ENCODE measurements at regions not wholly inside any gene's neighbourhood (a gene's known extent, or its start where the extent isn't known, plus 50 kb on each side); places are given as distances from the start of the nearest gene placed in this dataset.
"Not testable (repeated sequence)": the region's sequence is repeated elsewhere in the genome, so short reads cannot be mapped to it uniquely, and the experiment has no call there.

DNA sequence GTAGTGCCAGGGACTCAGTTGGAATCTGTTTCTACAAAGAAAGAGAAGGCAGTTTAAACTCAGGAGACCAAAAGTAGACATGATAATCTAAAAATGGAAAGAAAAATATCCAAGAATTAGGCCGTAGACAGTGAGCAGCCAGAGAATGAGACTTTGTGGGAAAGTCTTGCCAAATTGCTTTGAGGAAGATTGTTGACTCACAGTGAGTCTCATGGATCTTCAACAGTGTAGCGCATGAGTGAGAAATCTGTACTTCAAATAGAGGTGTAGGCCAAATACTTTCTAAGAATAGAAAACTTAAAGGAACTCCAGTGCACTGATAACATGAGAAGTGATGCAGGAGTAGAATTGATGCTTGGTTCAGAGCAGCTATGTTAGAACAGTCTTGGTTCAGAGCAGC, 284.5 kb downstream of the HTR1B start:
- no peak for DNase-seq (ENCODE audit: low spot score)

DNA sequence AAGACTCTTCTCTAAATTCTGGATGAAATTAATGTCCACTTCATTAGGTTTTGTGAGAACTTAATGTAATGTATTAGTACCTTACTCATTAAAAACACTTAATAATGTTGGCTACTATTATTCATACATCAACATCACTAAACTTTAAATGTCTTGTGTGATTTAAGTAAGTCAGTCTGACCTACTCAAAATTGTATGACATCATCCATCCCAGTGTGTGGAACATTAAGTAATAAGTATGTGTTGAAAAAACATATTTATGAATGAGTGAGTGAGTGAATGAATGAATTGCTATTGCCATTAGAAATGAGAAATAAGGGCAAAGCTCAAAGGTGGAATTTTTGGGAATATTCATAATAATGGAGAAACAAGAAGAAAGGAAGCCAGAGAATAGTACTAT, 285.8 kb downstream of the HTR1B start:
- DNase-seq (ENCODE audit: low spot score) = no peak

DNA sequence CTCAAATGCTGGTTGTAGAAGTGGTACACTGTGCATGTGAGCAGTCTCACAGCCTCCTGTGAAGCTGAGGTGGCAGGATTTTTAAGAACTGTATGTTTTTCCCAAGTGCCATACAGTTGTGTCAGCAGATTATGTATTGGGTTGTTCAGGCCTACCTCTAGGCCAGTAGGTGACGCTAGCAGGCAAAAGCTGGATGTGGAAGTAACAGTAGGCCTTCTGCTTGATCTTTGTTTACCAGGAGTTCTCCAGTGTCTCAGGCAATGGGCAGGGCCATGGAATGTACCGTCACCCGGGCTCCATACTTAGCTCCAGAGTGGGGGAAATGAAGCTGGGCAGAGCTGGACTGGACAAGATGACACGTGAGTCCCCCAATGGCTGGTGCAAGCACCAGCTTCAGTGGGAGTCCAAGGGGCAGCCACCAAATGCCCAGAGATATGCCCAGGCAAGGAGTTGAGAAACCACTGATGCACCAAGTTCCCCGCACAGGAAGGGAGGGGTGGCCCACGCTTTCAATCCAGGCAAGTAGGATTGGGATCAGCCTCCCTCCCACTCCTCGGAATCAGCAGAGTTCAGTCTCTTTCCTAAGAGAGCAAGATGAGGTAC, 289.7 kb downstream of the HTR1B start:
- DNase-seq (ENCODE audit: low spot score) = no peak

DNA sequence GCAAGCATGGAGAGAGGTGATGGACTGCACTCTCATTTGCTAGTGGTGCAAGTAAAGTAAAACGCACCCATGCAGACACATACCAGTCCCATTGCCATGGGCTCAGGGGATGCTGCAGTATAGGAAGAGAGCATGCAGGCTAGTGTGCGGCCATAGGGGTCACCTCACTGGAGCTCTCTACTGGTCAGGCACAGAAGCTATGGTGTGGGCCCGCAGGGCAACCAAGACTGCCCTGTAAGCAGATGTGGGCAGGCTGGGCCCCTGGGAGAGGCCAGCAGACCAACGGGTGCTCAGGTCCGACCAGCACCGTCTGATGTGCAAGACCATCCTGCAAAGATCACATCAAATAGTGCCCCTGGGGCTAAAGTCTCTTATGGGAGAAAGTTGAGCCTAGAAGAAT, 290.7 kb downstream of the HTR1B start:
- no peak for DNase-seq (ENCODE audit: low spot score)

DNA sequence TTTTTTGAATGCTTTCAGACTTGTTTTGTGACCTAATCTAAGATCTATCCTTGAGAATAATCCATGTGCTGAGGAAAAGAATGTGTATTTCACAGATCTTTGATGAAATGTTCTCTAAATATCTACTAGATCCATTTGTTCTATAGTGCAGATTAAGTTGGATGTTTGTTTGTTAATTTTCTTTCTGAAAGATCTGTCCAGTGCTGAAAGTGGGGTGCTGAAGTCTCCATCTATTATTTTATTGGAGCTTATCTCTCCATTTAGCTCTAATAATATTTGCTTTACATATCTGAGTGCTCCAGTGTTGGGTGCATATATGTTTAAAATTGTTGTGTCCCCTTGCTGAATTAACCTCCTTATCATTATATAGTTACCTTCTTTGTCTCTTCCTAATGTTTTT, 303.6 kb downstream of the HTR1B start:
- DNase-seq (ENCODE audit: low spot score) = no peak

DNA sequence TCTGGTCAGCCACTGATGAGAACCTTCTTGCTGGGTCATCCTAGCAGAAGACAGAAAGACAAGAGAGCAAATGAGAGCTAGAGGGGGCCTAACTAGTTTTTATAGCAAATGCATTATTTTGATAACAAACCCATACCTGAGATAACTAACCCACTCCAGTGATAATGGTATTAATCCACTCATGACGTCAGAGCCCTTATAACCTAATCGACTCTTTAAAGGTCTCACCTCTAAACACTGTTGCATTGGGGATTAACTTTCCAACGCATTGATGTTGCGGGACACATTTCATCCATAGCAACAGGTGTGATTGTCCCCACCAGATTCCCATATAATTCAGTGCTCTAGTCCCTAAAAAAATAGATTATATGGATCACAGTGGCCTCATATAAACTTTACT, 312.1 kb downstream of the HTR1B start:
- no peak for DNase-seq (ENCODE audit: low spot score)

DNA sequence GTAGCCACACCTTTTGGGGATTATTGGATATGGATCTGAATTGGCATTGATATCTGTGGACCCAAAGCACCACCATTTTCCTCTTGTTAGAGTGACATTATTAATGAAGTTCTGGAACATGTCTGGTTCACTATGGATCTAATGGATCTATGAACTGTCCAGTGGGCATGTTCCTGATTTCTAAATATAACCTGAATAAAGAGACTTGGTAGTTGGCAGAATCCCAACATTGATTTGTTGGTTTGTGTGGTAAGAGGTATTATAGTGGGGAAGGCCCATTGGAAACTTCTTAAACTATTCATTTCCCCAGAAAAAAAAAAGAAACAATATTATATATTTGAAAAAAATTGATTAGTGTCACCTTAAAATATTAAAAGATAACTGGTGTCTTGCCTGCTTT, 312.6 kb downstream of the HTR1B start:
- DNase-seq (ENCODE audit: low spot score) = no peak

DNA sequence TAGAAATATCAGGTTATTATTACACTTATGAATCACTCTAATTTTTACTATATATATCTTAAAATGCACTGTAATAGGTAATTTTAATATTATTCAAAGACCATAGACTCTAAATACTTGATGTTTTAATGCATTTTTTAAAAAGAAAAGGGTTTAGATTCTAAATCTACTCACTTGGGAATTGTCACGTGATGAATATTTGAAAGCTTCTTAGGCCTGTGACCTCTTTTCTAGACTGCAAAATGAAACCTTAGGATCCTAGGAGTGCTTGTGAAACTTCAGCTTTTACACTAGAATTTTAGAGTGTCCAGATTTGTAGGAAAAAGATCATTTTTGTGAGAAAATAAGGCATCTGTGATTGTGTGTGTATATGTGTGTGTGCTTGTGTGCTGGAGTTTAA, 318.0 kb downstream of the HTR1B start:
- no peak for DNase-seq (ENCODE audit: low spot score)

DNA sequence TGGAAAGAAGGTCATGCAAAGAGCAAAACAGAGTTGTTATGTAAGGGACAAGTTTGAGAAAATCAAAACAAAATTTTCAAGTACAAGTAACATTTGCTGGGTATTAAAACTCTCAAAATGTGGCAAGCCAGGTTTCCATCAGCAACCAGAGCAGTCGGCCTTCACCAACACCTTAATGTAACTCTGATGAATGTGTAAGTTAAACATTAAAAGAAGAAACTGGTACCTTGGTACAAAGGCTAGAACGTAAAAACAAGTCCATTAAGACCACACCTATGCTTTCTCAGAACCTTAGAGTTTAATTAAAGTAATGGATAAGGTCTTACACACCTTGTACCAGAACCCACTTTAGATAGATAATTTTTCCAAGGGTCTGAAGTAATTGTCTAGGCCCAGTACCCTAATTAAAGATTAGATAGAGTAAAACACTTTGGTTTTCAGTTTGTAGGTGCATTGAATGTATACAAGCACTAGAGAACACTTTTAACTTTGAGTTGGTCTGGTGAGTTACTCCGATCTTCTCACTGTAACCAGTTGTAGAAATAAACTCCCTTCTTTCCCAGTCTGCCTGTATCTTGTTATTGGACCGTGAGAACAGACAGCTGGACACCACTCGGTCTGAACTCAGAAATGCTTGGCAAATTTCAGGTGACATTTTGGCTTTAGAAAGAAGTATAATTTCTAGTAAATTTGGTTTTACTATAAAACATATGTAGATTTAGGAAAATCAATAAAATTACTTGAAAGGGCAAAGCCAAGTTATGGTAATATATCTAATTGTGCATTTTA, 319.4 kb downstream of the HTR1B start:
- no peak for DNase-seq (ENCODE audit: low spot score)

DNA sequence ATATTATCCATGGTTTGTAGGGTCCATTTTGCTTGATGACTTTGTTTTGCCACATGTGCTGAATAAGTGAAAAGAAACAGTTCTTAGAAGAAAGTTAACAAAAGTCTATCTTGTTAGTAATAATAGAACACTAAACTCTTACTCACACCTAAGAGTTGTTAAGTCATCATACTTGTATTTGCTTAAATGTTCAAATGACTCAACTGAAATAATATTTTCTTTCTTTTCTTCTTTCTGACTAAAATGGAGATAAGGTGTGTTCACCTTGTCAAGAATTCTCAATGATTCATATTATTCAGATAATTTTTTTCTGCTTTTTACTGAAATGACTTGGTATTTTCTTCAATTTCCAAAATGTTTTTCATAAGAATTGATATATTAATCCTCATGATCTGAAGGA, 327.2 kb downstream of the HTR1B start:
- DNase-seq (ENCODE audit: low spot score) = no peak

DNA sequence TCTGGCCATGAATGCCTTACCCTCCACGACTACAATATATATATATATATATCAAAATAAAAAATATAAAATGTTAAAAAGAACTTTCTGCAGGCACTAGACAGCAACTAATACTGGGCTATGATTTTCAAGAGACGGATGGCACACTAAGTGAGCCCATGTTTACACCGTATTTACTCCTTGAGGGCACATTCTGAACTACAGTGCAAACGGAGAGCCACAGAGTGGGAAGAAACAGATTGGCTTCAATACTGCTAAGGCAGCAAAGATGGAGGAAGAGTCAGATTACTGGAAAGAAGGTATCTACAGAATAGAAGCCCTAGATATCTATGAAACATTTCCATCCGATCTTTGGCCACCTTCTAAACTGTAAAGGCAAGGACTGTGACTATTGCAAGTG, 330.3 kb downstream of the HTR1B start:
- no peak for DNase-seq (ENCODE audit: low spot score)

DNA sequence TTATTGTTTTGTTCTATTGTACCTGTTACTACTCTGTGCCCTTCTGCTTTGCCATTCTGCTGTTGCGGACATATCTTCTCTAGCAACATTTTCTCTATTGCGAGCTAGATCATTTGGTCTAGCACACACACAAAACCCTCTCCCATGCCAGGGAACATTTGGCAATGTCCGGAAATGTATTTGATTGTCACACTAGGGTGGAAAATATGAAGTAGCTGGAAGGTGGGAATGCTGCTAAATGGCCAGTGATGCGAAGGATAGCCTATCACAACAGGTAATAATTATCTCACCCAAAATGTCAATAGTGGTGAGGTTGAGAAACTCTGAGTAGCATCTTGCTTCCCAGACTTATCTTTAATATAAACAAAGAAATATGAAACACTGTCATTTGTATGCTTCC, 331.9 kb downstream of the HTR1B start:
- no peak for DNase-seq (ENCODE audit: low spot score)

DNA sequence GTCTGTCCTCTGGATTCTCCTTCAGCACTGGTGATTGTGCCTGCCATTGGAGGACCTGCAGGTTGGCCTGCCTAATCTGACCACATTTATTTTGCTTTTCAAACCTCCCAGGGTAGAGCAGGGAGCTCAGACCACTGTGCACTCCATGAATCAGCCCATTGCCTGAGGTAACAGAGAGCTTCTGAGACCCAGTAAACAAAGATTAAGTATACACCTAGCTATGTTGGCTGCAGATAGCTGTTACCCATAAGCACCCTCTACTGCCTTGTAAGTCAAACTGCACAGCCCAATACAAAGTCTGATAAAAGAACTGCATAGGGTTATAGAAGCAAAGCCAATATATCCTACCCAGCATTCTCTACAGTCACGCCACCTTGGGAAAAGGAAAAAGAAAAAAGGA, 338.7 kb downstream of the HTR1B start:
- no peak for DNase-seq (ENCODE audit: low spot score)

DNA sequence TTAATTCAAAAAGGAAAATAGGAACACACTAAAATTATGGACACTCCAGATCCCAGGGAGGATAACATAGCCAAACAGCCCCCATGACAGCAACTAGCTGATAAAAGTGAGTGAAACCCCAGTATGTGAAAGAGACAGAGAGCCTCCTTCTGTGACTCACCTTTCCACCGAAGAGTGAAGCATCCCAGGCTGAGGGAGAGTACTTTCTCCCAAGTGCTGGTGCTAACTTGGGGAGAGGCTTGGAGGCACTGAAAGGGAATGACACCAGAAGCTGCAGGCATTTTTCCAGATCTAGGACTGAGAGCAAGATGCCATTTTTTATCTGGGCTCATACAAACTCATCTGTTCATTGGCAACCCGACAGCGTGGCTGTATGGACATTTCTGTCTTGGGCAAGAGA, 339.8 kb downstream of the HTR1B start:
- DNase-seq (ENCODE audit: low spot score) = no peak

DNA sequence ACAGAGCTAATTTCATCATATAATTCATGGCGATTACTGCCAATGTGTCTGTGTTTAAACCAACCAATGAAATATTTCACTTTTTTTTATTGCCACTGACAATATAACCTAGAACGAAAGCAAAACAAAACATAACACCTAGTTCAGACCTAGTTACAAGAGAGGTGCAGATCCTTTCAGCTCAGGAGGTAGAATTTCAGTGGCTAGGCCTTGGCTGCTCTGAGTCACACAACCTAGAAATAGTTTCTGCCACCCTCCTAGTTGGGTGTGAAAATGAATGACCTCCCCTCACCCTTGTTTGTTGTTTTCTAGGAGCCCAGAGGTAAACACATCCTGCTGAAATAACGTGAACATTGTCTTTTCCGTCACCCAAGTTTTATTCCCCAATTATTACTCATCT, 356.3 kb downstream of the HTR1B start:
- DNase-seq (ENCODE audit: low spot score) = no peak

DNA sequence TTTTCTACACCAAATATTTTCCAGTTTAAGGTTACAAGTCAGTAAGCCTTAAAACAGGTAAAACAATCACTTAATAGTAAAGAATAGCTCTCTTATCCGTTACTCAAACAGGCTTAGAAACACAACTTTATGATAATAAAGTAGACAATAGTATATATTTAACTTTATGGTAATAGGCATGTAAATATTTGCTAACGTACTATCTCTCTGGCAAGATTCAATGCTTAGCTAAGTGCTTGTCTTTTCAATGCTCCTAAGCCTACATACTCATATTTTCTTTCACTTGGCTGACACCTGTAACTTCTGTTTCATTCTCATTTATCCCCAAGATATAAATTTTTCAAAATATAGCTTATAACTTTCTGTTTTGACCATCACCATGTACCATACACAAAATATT, 358.2 kb downstream of the HTR1B start:
- DNase-seq (ENCODE audit: low spot score) = no peak

DNA sequence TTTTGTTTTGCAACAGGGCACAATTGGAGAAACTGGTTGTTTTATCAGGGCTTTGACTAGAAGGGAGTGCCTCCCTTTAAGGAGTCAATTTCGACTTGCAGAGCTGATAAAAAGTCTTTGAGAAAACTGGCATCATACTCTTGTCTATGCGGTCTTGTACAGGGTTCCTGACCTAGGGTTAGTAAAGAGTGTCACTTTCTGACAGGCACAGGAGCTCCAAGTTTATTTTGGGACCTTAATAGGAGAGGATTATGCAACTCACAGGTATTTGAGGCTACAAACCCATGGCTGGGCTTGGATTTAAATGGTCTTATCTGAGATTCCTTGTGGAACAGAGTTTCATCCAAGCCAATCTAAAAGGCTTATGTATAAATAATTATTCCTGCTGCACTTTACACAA, 365.4 kb downstream of the HTR1B start:
- DNase-seq (ENCODE audit: low spot score) = no peak

DNA sequence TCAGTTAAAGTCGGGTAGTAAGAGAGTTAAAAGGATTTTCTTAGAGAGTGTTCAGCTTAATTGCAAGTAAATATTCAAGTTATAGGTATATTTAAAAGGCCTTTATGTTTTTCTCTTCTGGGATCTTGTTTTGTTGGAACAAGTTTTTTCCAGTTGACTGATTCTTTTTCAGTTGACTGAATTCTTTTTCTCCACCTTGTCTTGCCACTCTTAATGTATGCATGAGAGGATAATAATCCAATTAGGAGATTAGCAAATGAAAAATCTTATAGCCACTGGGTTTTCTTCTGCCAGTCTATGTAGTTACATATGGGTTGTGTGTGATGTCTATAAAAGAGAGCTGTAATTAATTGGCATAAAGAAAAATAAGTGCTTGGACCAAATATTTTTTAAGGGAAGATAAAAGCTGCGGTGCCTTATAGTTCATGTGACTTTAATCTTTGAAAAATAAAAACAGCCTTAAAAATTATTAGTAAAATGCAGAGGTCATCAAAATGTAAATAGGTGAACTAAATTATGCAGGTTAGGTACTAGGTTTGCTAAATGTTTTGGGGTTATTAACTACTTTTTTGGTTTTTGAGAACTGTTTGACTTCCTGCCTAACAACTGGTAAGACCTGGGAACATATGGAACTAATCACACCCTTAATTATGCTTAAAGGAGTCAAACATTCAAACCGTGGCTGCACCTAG, 367.2 kb downstream of the HTR1B start:
- DNase-seq (ENCODE audit: low spot score) = no peak

DNA sequence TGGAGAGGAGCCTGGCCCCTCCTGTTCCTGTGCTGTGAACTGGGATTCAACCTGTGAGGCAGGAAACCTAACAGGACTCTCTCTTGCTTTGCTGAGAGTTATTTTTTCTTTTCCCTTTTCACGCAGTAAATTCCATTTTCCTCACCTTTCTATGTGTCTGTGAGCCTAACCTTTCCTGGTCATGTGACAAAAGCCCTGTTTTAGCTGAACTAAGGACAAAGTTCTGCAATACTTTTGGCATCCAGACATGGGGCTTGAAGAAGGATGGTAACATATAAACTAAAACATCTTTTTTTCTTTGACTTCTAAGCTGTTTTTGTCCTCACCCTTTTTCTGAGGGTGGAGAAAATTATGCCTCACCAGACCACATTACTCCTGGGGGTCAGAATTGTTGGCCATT, 368.5 kb downstream of the HTR1B start:
- DNase-seq (ENCODE audit: low spot score) = no peak

DNA sequence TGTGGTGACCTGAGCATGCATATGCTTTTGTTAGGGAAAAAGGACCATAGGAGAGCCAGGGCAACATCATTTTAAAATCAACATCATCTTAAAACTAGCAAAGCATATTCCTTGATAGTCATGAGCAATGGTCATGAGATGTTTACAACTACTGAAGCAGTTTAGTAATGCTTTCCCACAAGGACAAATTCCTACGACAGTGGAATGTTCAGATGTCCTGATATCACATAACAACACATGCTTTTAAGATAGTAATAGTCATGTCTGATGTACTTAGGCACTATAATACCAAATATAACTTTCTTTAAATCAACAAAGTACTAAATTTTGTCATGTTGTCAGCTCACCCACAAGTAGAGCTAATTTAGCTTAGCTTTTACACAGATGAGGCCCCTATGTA, 370.3 kb downstream of the HTR1B start:
- no peak for DNase-seq (ENCODE audit: low spot score)

DNA sequence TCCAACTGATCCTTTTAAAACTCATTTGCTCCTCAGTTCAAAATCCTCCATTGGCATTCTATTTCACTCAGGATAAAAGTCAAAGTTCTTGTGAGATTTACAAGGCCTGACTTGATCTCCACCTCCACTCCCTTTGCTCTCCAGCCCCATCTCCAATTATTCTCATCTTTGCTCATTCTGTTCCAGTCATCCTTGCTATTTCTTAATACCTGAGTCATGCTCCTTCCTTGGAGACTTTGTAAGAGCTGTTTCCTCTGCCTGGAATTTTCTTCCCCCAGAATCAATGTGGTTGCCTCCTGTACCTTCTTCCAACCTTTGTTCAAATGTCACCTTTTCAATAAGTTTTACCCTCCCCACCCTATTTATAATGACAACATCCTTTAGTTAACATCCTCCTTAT, 373.5 kb downstream of the HTR1B start:
- no peak for DNase-seq (ENCODE audit: low spot score)

DNA sequence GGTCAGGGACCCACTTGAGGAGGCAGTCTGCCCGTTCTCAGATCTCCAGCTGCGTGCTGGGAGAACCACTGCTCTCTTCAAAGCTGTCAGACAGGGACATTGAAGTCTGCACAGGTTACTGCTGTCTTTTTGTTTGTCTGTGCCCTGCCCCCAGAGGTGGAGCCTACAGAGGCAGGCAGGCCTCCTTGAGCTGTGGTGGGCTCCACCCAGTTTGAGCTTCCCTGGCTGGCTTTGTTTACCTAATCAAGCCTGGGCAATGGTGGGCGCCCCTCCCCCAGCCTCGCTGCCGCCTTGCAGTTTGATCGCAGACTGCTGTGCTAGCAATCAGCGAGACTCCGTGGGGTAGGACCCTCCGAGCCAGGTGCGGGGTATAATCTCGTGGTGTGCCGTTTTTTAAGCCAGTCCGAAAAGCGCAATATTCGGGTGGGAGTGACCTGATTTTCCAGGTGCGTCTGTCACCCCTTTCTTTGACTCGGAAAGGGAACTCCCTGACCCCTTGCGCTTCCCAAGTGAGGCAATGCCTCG, 375.4 kb downstream of the HTR1B start:
- not testable (repeated sequence) for DNase-seq (ENCODE audit: low spot score)

All from mucosa of gallbladder (tissue), 1 donor.